ENCODE measurements at regions not wholly inside any gene's neighbourhood (a gene's known extent, or its start where the extent isn't known, plus 50 kb on each side); places are given as distances from the start of the nearest gene placed in this dataset.
A peak's percentile ranks its signal among the peaks of the same experiment; 100 is the strongest.

DNA sequence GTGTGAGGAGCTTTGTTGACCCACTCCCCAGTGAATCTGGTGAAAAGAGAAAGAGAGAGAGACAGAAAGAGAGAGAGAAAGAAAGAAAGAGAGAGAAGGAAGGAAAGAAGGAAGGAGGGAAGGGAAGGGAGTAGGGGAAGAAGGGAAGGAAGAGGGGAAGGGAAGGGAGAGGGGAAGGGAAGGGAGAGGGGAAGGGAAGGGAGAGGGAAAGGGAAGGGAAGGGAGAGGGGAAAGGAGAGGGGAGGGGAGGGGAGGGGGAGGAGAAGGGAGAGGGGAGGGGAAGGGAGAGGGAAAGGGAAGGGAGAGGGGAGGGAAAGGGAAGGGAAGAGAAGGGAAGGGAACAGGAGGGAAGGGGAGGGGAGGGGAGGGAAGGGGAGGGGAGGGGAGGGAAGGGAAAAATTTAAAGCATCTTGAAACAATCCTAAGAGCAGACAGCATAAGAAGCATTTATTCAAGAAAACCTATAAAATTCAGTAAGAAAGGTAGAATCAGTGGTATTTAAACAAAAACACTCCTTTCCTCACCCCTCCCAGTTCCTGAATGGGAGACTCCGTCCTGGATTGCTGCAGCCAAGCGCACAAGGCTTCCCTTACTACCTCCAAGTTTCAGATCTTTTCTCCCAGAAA lies 846.2 kb upstream of the POM121L12 start:
- no peaks in the 10 kb centered on the region for H3K4me1 ChIP-seq
- intact Hi-C loops (cut with DNase I; ENCODE audit: low total_unique reads): no loop called here
- H3K27ac ChIP-seq: no peak overlapping the region
- no peaks in the 10 kb centered on the region for H3K36me3 ChIP-seq
- WGBS, 5 donors: 71 to 92% (median 86%) methylated on average over 2 of the region's 2 CpGs
- TF ChIP-seq POLR2A (IDR thresholded peaks at IDR 0.05) (no peak), CTCF (IDR thresholded peaks at IDR 0.05) (no peak), POLR2AphosphoS5 (IDR thresholded peaks at IDR 0.05) (no peak), EP300 (IDR thresholded peaks at IDR 0.05) (no peak)
- H3K4me3 ChIP-seq: no peak overlapping the region
- no peak for DNase-seq
- H3K27me3 ChIP-seq: no peaks in the 10 kb centered on the region
- no peaks in the 10 kb centered on the region for H3K9me3 ChIP-seq

DNA sequence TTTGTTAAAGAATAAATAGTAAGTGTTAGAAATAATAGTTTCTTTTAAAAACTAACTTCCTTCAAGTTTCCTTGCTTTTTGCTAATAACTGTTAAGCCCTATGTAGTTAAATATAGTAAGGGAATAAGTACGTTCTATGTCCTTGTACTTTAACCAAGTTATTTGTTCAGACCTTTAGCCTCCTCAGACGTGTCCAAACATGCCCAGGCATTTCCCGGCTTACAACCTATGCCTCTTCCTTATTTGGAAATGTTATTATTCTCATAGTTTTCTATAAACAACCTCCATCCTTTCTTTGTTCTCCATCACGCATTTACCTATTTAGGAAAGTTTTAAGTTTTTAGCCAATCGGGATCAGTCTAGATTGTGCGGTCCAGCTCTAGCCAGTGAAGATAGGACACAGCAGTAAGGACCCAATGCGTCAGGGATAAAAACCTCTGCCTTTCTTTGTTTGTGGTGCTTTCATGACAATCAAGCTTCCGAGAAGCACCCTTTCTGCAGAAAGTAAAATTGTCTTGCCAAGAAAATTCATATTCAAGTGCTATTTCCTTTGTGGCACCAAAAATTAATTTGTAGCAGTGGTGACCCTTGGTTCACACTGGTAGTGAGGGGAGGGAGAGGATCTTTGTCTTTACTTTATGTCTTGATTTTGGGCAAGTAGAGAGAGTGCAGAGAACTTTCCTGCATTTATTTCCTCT lies 851.3 kb upstream of the POM121L12 start:
- H3K27ac ChIP-seq: no peak overlapping the region
- H3K4me3 ChIP-seq: no peak overlapping the region
- DNase-seq: no peak
- no peaks in the 10 kb centered on the region for H3K4me1 ChIP-seq
- intact Hi-C loops (cut with DNase I; ENCODE audit: low total_unique reads): no loop called here
- 68 to 83% (median 82%) methylated on average over 8 of the region's 8 CpGs for WGBS, 5 donors
- TF ChIP-seq EP300 (IDR thresholded peaks at IDR 0.05) (no peak), POLR2A (IDR thresholded peaks at IDR 0.05) (no peak), POLR2AphosphoS5 (IDR thresholded peaks at IDR 0.05) (no peak), CTCF (IDR thresholded peaks at IDR 0.05) (no peak)
- H3K36me3 ChIP-seq: no peaks in the 10 kb centered on the region
- no peaks in the 10 kb centered on the region for H3K9me3 ChIP-seq
- H3K27me3 ChIP-seq: no peaks in the 10 kb centered on the region

GRCh38 chr7:52179934-52180333 lies 855.5 kb upstream of the POM121L12 start:
- Histone ChIP-seq H3K36me3 (no peaks in the 10 kb centered on the region), H3K4me3 (no peak overlapping the region), H3K9me3 (no peaks in the 10 kb centered on the region), H3K27ac (no peak overlapping the region), H3K27me3 (no peaks in the 10 kb centered on the region), H3K4me1 (no peaks in the 10 kb centered on the region)
- WGBS, 5 donors: 85 to 94% (median 89%) methylated on average over 8 of the region's 8 CpGs
- intact Hi-C loops (cut with DNase I; ENCODE audit: low total_unique reads): no loop called here
- no peak for DNase-seq
- no peak for TF ChIP-seq EP300 (IDR thresholded peaks at IDR 0.05)
- no peak for TF ChIP-seq POLR2AphosphoS5 (IDR thresholded peaks at IDR 0.05)
- TF ChIP-seq CTCF (IDR thresholded peaks at IDR 0.05): no peak
- no peak for TF ChIP-seq POLR2A (IDR thresholded peaks at IDR 0.05)

- no peaks in the 10 kb centered on the region for H3K9me3 ChIP-seq
- no peaks in the 10 kb centered on the region for H3K4me1 ChIP-seq
- H3K36me3 ChIP-seq: no peaks in the 10 kb centered on the region
- H3K27me3 ChIP-seq: no peaks in the 10 kb centered on the region
- H3K27ac ChIP-seq: no peak overlapping the region
- peak in 1 of 2 donors; percentile 11 for DNase-seq
- TF ChIP-seq CTCF (IDR thresholded peaks at IDR 0.05) (peak in 3 of 7 experiments; percentile 14 to 33 (median 21)), POLR2A (IDR thresholded peaks at IDR 0.05) (no peak)
- WGBS, 5 donors: 76 to 78% (median 77%) methylated on average over 3 of the region's 3 CpGs
- H3K4me3 ChIP-seq: no peak overlapping the region
- intact Hi-C loops (cut with DNase I; ENCODE audit: low total_unique reads): no loop called here
Observed at GRCh38 chr7:52168085-52168484, 851.5 kb upstream of the COBL start.
